GM12878 (cell line): ENCODE measurements at regions not wholly inside any gene's neighbourhood (a gene's known extent, or its start where the extent isn't known, plus 50 kb on each side); places are given as distances from the start of the nearest gene placed in this dataset.

Experiments used
- HDAC2 ChIP-seq: fragments of 200-600 bp; sonication (generic); IDR thresholded peaks from 2 replicates; pipeline ENCODE4 v1.6.1; 2017
- RAD21 ChIP-seq: IDR thresholded peaks from 2 replicates; pipeline ENCODE4 v1.6.1; 2011; ENCODE audit warnings: mild to moderate bottlenecking, low read depth, low read length, moderate library complexity; ENCODE audit not compliant: insufficient read depth
- TF ChIP-seq, protein P1 (sequence below): IDR thresholded peaks from 2 replicates; pipeline ENCODE4 v1.6.1; 2012; ENCODE audit warnings: mild to moderate bottlenecking, low read depth, low read length
- TF ChIP-seq, protein P2 (sequence below): fragments of 450-650 bp; formaldehyde crosslinking; IDR thresholded peaks from 2 replicates; pipeline ENCODE4 v1.4.0; 2020; ENCODE audit warnings: mild to moderate bottlenecking, moderate library complexity
- TF ChIP-seq, protein P3 (sequence below): fragments of 450-650 bp; IDR thresholded peaks from 2 replicates; pipeline ENCODE4 v1.6.1; 2018; ENCODE audit warnings: borderline replicate concordance, mild to moderate bottlenecking; ENCODE audit not compliant: partially characterized antibody

DNA sequence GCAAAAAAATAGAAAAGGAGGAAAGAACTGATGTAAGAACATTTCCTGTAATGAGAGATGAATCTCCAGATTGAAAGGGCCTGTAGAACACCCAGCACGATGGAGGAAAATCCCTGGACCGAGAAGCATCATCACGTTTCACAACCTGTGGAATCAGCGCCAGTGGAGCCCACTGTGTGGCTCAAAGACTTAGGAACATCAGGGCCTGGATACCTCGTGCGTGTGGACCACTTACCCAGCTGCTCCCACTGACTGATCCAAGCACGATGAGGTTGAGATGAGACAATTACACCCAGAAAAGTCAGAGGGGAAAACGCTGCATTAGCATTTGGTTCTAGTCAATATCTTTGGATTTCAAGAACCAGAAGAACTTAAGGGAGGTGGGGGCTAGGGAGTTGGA lies 224.6 kb downstream of the SYK start:
- TF ChIP-seq, protein P1, sequence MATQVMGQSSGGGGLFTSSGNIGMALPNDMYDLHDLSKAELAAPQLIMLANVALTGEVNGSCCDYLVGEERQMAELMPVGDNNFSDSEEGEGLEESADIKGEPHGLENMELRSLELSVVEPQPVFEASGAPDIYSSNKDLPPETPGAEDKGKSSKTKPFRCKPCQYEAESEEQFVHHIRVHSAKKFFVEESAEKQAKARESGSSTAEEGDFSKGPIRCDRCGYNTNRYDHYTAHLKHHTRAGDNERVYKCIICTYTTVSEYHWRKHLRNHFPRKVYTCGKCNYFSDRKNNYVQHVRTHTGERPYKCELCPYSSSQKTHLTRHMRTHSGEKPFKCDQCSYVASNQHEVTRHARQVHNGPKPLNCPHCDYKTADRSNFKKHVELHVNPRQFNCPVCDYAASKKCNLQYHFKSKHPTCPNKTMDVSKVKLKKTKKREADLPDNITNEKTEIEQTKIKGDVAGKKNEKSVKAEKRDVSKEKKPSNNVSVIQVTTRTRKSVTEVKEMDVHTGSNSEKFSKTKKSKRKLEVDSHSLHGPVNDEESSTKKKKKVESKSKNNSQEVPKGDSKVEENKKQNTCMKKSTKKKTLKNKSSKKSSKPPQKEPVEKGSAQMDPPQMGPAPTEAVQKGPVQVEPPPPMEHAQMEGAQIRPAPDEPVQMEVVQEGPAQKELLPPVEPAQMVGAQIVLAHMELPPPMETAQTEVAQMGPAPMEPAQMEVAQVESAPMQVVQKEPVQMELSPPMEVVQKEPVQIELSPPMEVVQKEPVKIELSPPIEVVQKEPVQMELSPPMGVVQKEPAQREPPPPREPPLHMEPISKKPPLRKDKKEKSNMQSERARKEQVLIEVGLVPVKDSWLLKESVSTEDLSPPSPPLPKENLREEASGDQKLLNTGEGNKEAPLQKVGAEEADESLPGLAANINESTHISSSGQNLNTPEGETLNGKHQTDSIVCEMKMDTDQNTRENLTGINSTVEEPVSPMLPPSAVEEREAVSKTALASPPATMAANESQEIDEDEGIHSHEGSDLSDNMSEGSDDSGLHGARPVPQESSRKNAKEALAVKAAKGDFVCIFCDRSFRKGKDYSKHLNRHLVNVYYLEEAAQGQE = no peak
- TF ChIP-seq, protein P2, sequence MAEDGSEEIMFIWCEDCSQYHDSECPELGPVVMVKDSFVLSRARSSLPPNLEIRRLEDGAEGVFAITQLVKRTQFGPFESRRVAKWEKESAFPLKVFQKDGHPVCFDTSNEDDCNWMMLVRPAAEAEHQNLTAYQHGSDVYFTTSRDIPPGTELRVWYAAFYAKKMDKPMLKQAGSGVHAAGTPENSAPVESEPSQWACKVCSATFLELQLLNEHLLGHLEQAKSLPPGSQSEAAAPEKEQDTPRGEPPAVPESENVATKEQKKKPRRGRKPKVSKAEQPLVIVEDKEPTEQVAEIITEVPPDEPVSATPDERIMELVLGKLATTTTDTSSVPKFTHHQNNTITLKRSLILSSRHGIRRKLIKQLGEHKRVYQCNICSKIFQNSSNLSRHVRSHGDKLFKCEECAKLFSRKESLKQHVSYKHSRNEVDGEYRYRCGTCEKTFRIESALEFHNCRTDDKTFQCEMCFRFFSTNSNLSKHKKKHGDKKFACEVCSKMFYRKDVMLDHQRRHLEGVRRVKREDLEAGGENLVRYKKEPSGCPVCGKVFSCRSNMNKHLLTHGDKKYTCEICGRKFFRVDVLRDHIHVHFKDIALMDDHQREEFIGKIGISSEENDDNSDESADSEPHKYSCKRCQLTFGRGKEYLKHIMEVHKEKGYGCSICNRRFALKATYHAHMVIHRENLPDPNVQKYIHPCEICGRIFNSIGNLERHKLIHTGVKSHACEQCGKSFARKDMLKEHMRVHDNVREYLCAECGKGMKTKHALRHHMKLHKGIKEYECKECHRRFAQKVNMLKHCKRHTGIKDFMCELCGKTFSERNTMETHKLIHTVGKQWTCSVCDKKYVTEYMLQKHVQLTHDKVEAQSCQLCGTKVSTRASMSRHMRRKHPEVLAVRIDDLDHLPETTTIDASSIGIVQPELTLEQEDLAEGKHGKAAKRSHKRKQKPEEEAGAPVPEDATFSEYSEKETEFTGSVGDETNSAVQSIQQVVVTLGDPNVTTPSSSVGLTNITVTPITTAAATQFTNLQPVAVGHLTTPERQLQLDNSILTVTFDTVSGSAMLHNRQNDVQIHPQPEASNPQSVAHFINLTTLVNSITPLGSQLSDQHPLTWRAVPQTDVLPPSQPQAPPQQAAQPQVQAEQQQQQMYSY (CRISPR knock-in tag) = no peak
- TF ChIP-seq, protein P3, sequence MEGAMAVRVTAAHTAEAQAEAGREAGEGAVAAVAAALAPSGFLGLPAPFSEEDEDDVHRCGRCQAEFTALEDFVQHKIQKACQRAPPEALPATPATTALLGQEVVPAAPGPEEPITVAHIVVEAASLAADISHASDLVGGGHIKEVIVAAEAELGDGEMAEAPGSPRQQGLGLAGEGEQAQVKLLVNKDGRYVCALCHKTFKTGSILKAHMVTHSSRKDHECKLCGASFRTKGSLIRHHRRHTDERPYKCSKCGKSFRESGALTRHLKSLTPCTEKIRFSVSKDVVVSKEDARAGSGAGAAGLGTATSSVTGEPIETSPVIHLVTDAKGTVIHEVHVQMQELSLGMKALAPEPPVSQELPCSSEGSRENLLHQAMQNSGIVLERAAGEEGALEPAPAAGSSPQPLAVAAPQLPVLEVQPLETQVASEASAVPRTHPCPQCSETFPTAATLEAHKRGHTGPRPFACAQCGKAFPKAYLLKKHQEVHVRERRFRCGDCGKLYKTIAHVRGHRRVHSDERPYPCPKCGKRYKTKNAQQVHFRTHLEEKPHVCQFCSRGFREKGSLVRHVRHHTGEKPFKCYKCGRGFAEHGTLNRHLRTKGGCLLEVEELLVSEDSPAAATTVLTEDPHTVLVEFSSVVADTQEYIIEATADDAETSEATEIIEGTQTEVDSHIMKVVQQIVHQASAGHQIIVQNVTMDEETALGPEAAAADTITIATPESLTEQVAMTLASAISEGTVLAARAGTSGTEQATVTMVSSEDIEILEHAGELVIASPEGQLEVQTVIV = no peak
- TF ChIP-seq RAD21 (no peak), HDAC2 (no peak)
